DMS153 treated with DMSO at 0.1 percent for 48 hours (cell line): ENCODE measurements at regions not wholly inside any gene's neighbourhood (a gene's known extent, or its start where the extent isn't known, plus 50 kb on each side); places are given as distances from the start of the nearest gene placed in this dataset.

ENCODE experiments used
- DNase-seq: peaks from one replicate; lab custom pipeline; 2025; ENCODE audit not compliant: unreplicated experiment; lab: John Stamatoyannopoulos, UW

DNA sequence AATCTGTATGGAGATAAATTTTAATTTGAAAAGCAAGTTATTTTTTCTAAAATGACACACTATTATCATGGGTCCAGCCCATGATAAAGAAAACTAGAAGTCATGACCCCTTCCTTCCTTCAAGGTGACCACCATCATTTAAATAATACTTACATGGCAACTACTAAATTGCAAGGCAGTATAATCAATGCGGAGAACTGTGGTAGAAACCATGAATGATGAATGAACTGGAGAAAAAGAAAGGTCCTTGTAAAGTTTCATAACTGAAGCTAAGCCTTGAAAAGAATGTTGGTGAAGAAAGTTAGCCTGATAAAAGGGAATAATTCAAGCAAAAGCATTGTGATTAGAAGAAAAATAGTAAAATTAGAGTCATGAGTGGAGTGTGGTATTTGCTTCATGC lies 222.9 kb upstream of the TBC1D5 start:
- DNase-seq: no peak

DNA sequence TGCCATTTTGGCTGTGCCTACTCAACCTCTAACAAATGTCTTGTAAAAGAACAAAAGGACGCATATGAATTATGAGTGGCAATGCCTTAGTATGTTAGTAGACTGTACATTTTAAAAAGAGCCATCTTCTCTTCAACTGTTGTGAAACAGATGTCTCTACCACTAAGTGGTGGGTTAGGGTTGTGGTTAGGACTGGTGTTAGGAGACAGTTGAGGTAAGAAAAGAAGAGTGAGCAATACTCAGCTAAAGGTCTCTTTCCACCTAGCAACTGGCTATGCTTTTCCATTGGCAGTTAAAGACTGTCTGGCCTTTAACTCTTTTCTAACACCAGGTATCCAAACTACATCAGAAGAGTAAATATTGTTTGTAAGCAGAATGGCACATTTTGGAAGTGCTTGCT lies 221.7 kb upstream of the TBC1D5 start:
- no peak for DNase-seq

DNA sequence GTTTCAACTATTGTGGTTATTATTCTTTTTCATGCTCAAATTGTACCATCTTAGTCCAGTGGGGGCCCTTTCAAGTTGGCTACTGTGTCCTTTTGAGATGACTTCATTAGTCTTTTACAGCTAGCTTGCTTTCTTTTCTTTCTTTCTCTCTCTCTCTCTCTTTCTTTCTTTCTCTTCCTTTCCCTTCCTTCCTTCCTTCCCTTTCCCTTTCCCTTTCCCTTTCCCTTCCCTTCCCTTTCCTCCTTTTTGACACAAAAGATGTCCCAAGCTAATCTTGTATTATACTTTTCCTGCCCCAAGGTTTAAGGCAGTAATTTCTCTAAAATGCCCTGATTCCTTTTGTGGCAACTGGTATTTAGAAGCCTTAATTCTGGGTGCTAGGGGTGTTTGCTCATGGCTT lies 213.0 kb upstream of the TBC1D5 start:
- no peak for DNase-seq

- no peak for DNase-seq
These were observed 212.4 kb upstream of the TBC1D5 start for GRCh38 chr3:17954801-17955200.

- no peak for DNase-seq
These were observed 208.8 kb upstream of the TBC1D5 start for GRCh38 chr3:17951241-17951640.

DNA sequence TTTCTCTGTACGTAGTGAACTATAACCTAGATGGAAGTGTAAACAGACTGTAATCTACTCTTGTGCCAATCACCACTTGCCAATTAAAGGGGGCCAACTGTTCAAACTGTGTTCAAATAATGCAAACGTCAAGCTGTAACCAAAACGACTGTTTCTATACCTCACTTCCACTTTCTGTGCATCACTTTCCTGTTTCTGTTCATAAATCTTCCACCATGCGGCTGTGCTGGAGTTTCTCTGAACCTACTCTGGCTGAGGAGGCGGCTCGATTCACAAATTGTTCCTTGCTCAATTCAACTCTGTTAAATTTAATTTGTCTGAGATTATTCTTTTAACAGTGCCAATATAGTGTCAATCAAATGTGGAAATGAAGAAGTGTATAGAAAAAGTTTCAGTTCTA lies 206.7 kb upstream of the TBC1D5 start:
- no peak for DNase-seq

DNA sequence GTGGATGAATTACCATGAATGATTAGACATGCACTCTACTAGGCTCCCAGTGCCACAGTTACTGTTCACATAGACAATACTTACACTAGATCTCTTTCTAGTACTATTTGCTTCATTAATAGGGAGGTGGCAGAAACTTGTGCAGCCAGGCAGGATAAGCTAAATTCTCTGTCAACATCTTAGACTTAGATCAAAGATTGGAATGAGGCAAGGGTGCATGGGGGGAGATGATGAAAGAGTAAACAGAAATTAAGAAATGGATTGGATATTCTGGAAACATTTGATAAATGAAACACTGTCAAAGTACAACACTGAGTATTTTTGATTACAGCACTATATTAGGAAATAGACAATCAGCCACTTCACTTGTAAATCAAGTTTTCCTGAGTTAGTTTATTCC lies 205.4 kb upstream of the TBC1D5 start:
- DNase-seq: no peak

- DNase-seq: no peak
These were observed 204.2 kb upstream of the TBC1D5 start for GRCh38 chr3:17946619-17947018.

DNA sequence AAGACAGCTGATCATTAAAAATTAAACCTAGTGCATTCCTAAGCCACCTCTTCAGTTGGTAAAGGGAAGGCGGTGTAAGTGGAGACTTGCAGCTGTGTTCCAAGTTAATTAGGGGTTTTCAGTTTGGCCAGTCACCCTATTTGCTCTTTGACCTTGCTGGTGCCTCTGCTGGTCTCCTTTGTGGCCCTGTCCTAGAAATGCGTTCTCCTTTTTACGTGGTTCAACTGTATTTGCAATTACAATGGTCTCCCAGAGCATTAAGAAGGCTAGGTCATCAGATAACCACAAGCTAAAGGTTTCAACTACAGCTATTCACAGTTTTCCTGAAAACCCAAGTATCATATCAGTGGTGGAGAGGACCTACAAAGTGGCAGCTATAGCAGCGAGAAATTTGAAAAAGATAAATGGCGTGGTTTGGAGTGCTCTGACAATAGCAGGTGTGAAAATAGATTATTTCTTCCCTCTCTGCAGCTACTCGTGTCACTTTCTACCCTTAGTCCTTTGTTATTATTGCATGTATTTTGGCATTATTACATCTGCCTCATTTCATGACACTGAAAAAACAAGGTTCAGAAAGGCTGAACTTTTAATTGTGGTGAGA lies 203.5 kb upstream of the TBC1D5 start:
- DNase-seq: no peak

GRCh38 chr3:17945018-17945798 lies 202.8 kb upstream of the TBC1D5 start:
- no peak for DNase-seq

DNA sequence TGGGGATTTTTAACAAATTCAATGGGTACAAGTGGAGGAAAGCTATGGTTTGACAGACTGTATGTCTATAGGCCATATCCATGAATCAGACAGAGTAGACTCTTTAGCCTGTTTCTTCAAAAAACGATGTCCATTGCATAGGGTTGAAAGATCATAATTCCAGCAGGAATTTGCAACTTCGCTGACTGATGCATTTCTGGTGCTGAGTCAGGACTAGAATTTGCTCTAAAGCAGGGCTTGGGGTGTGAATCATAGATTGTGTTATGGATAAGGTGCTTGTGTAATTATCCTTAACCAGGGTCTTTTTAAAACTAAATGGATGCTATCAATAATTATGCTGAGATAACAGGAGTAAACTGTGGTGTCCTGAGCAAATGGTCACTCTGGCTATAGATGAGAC lies 200.4 kb upstream of the TBC1D5 start:
- DNase-seq: no peak

DNA sequence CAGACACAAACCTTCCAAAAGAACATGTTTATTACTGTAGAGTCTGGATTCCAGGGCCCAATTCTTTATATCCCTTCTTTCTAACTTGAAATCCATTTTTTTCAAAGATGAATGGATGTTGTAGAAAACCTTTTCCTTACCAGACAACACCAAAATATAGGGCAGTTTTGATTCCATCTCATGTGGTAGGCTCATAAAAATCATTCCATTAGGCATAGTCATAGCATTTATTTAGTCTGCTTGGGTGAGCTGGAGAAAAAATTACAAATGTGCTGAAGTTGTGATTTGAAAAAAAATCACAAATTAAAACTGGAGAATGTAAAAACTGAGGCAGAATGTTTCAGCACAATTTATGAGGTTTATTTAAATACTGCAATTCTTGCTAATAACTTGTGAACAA lies 199.3 kb upstream of the TBC1D5 start:
- DNase-seq: no peak

DNA sequence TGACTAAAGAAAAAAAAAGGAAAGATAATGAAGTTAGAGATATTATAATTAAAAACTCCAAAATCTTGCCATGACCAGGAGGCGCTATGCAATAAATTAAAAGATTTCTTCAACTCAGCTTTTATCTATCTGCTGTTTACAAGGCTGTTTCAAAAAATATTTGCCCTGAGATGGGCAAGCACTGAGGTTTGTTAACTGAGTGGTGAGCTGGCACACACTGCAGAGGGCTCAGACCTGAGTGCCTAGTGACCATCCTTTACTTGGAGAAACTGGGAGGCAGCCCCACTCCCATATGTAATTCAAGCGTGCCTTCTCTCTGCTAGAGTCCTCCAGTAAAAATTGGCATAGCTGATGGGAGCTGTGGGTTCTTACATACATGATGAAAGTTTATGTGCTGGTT lies 198.7 kb upstream of the TBC1D5 start:
- no peak for DNase-seq

DNA sequence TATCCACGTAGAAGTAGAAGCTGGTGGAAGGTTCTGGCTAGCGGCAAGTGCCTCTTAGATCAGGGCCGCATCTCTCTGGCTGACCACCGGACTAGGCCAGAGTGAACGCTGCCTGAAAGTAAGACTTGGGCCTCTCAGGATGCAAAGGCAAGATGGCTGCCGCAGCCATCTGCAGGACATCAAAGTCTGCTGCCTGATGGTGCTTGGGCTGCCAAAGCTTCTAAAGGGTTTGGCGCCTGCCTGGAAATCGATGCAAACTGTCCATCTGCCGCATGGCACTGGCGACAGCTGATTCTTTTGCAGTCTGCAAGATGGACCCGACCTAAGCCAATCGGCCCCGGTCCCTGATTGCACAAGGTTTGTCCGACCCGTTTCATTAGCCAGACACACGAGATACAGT lies 196.7 kb upstream of the TBC1D5 start:
- DNase-seq: no peak

- no peak for DNase-seq
These were observed 195.9 kb upstream of the TBC1D5 start for GRCh38 chr3:17938313-17938712.

GRCh38 chr3:17936736-17937480 lies 194.5 kb upstream of the TBC1D5 start:
- DNase-seq: no peak

DNA sequence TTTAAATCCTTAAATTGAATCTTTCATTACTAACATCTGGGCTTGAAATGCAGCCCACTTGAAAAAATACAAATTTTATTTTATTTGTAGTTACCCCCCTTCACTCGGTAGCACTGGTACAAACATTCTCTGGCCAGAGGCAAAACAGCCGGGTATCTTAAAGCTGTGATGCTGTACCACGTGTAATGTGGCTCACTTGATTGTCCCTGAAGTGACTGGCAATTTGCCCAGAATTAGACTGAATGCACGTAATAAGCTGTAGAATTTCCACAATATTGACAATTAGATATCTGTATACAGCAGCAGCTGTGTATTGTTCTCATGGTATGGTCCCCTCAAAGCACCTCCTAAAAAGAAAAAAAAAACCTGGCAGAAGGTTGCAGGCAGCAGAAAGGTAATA lies 192.8 kb upstream of the TBC1D5 start:
- peak; percentile 11 for DNase-seq

GRCh38 chr3:17932136-17932771 lies 189.8 kb upstream of the TBC1D5 start:
- DNase-seq: no peak

DNA sequence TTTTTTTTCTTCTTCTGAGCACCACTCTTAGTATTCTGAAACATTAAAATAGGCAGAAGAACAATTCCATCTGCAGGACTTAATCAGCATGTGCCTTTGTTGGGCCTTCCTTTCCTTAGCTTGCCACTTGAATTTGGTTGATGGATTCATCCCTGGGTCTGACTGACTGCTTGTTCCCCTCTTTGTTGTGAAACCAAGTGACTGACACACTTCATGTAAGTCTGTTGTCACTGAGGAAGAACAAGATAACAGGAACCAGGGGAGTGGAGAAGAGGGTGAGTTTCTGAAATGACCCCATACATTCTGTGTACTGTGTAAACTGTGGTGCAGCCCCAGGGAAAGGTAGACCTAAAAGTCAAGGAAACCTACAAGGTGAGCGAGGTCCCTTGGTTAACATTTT lies 188.7 kb upstream of the TBC1D5 start:
- no peak for DNase-seq

DNA sequence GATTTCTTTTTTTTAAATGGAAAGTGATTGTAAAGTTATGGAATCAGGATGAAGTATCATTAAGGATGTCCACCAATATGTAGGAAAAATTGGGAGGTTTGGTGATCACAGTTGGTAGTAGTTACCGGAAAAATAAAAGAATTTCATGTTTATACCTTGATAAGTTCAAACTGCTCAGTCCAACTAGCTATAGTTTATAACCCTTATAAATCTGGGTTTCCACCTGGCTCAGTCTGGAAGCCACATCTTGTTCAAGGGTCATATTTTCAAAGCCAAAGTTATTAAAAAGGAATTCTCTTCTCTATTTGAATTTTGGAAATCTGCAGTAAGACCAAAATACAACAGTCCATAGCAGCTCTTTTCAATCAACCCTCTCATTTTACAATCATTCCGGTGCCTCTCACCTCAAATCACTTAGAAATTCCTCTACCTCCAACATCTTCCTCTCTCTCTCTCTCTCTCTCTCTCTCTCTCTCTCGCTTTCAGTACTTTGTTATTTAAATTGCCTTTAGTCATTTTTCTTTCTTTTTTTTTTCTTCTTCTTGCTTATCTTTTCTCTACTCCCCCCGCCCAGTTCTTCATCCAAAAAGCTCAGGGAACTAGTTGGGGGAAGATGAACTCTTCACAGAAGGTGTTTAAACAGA lies 186.2 kb upstream of the TBC1D5 start:
- DNase-seq: no peak

- DNase-seq: no peak
These were observed 184.6 kb upstream of the TBC1D5 start for GRCh38 chr3:17927036-17927435.
